ENCODE measurements at regions not wholly inside any gene's neighbourhood (a gene's known extent, or its start where the extent isn't known, plus 50 kb on each side); places are given as distances from the start of the nearest gene placed in this dataset.
"Not testable (repeated sequence)": the region's sequence is repeated elsewhere in the genome, so short reads cannot be mapped to it uniquely, and the experiment has no call there.

DNA sequence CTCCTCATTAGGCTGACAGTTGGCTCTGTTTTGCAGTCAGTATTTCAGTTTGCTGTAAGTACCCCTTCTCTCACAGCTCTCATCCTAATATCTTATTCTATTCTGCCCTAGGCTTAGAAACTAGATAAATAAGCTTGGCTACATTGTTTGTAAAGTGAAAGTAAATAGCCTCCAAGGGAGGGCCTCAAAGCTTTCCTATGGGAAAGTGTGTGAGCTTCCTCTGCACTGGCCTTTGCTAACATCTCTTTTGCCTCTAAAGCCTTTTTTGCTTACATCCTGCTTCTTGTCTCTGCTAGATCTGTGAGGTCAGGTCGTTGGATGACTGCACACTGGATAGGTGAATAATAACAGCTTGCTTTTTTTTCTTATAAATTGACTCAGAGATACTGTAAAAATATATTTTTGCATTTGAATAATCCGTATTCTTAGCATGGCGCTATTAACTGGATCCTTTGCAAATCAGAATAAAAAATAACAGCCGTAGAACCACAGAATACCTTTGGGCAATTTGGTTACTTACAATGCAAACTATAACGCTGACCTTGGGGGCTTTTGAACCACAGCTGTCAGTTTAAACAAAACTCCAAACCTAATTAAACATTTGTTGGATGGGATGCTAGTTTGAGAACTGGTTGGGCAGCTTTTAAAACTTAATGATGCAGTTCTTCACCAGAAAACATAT is 55.1 kb downstream of the TTC6 start:
- no peak for DNase-seq

DNA sequence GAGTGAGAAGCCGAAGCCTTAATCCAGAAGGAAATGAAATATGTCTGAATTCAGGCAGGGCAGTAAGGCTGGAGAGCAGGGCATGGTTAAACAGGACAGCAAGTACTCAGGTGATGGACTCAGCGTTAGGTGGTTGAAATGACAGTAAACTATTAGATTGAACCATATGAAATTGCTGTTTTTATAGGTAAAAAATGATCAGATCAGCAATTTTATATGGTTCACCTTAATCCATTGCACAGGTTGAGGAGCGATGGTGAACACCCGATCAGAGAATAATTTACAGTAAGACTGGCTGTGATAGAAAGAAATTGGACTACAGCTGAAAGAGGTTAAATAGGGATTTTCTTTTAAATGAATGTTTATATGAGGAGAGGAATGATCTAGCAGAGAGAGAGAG is 56.6 kb downstream of the TTC6 start:
- DNase-seq = no peak

DNA sequence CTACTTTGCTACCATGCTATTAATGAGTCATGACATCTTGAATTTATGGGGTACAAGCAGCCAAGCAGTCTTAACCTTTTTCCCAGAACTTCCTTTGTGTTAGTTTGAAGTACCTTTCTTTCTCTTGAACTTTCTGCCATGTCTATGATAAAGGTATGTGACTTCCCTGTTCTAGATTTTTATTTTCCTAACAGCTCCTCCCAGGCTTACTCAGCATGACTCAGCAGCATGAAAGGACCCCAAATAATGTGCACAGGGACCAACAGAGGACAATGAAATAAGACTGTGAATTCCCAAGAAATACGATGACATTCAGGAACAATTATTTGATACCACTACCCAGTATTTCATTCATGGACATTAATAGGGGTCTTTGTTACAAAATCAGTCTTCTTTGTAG is 60.0 kb downstream of the TTC6 start:
- no peak for DNase-seq

DNA sequence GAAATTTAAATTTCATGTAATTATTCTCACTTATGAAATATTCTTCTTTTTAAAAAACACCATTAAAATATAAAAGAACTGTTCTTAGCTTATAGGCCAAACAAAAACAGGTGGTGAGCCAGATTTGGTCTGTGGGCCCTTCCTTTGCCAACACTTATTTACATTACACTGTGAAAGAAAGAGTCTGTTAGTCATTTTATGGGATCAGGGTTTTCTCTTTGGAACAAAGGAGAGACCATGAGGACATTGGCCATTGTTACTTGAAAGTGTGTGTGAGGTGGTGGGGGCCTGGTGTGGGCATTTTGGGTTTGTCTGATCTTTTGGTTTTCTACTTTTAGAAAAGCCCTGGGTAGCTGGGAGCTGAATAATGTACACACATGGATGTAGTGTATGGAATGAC is 62.7 kb downstream of the TTC6 start:
- no peak for DNase-seq

DNA sequence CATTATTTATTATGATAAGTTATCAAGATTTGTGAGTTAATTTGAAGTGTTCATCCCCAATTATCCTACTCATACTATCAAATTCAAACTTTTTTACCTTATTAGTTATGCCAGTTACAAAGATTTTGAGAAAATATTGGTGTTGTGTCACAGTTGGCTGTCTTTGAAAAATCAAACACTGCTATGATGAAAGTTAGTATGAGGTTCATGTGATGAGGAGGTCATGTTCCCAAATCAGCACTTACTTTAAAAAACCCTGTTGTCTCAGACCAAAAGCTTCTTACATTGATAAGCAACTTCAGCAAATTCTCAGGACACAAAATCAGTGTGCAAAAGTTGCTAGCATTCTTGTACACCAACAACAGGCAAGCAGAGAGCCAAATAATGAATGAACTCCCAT is 68.1 kb downstream of the TTC6 start:
- DNase-seq = no peak

DNA sequence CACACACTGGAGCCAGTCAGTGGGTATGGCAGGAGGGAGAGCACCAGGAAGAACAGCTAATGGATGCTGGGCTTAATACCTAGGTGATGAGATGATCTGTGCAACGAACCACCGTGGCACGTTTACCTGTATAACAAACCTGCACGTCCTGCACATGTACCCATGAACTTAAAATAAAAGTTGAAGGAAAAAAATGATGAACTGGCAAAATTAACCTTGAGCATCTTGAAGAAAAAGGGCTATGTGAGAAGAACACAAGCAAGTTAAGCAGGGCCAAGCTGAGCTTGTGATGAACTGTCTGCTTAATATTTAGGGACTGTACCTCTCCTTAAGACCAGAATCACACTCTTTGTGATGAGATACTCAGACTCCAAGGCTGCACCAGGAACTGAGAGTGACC is 70.0 kb downstream of the TTC6 start:
- no peak for DNase-seq

DNA sequence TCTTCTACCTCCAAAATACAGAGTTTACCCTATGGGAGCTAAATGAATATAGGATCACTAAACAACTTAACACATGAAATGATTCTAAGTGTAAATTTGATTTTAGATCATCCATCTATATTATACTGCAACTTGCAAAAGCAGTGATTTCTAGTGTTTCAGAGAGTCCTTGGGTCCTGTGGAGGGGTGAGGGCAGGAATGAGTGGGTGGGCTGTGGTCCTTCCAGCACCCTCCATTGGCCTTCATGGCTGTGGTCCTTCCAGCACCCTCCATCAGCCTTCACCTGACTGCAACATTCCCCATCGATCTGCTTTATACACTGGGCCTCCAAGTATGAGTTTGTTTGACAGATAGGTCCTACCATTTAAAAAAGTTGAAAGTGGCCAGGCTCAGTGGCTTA is 70.5 kb downstream of the TTC6 start:
- DNase-seq = no peak

DNA sequence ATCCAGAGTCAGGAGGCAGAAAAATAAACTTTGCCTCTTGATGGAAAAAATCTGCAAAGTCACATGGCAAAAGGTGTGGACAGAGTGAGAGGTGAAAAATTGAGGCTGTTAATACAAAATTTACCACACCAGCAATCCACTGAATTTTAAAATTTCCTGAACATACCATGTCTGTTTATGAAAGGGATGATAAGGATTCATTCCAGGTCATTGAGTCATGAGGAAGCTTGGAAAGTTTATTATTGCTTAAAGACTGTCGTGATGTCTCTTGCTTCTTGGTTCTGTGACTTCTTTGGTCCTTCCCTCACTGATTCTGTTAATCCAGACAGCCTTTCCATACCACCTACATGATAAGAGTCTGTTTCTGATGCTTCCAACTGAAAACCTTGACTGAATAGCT is 73.2 kb downstream of the TTC6 start:
- no peak for DNase-seq

DNA sequence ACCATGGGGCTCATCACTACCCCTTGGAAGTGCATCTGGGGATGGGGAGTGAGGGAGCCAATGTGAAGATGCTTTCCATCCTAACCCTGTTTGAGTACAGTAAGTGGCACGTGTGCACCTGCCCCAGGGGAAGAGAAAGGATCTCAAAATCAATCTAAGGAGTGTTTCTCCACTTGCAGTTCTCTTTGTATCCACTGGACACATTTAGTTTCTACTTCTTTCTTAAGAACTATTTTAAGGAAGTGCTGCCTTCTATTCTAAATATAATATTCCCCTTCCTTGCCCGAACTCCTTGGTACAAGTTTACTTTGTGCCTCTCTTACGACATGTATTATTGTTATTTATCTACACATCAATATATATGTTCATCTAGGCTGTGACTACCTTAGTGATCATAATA is 73.8 kb downstream of the TTC6 start:
- DNase-seq = no peak

DNA sequence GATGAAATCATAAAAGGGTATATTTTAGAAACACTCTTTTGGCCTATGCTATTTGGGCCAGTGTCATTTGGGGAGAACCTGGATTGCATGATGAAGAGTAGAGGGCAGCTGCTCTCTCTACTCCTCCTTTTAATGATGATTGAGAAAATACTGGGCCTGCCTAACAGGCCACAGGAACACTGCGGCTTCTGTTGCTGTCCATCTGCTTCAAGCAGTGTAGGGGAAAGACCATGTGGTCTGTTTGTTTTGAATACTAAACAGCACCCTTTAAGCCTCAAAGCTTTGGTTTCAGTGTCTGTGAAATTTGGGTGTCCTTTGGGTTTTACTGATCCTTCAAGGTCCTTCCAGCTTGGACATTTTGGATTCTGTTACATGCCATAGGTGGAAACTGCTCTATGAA is 78.0 kb downstream of the TTC6 start:
- DNase-seq = no peak

DNA sequence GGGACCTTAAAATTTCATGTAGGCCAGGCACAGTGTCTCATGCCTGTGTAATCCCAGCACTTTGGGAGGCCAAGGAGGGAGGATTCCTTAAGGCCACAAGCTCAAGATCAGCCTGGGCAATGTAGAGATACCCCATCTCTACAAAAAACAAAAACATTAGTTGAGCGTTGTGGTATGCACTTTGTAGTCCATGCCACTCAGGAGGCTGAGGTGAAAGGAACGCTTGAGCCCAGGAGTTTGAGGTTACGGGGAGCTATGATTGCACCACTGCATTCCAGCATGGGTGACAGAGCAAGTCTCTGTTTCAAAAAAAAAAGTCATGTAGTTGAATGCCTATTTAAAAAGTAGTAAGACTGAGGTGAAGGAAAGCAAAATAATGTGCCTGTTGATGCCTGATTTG is 83.5 kb downstream of the TTC6 start:
- no peak for DNase-seq

DNA sequence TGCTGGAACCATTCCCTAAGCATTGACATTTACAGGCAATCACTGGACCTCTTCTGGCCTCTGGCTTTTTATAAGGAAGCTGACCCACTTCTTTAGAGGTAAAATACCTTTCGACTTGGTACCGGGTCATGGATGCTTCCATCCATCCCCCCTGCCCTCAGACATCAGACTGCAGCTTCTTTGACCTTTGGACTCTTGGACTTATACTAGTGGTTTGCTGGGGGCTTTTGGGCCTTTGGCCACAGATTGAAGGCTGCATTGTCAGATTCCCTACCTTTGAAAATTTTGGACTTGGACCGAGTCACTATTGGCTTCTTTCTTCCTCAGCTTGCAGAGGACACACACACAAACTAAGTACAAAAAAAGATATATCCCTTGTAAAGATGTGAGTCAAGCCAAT is 86.1 kb downstream of the TTC6 start:
- DNase-seq = no peak

DNA sequence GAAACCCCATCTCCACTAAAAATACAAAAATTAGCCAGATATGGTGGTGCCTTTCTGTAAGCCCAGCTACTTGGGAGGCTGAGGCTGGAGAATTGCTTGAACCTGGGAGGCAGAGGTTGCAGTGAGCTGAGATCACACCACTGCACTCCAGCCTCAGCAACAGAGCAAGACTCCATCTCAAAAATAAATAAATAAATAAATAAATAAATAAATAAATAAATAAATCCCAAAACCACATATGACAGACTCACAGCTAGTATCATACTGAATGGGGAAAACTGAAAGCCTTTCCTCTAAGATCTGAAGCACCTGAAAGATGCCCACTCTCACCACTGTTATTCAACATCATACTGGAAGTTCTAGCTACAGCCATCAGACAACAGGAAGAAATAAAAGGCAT is 97.3 kb downstream of the TTC6 start:
- not testable (repeated sequence) for DNase-seq

DNA sequence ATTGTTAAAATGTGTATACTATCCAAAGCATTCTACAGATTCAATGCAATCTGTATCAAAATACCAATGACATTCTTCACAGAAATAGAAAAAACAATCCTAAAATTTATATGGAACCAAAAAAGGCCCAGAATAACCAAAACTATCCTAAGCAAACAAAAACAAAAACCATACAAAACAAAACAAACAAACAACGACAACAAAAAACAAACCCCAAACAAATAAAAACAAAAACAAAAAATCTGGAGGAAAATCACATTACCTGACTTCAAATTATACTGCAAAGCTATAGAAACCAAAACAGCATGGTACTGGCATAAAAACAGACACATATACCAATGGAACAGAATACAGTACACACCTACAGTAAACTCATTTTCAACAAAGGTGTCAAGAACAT is 98.0 kb downstream of the TTC6 start:
- DNase-seq = not testable (repeated sequence)

DNA sequence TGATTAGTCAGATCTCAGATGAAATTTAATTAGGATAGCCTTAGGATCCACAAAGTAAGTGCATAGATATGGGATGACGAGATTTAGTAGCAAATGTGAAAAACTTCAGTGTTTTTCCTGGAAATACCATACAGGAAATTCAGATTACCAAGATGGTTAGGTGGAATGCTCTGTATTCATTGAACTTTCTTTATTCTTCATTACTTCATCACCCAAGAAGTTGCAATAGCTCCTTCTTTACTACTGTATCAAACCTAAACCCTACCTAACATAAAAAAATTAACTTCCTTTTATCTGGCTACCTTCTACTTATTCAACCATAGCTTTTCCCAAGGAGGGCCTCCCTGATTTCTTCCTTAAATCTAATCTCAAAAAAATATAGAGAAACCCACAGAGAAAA is 100.4 kb downstream of the TTC6 start:
- no peak for DNase-seq

DNA sequence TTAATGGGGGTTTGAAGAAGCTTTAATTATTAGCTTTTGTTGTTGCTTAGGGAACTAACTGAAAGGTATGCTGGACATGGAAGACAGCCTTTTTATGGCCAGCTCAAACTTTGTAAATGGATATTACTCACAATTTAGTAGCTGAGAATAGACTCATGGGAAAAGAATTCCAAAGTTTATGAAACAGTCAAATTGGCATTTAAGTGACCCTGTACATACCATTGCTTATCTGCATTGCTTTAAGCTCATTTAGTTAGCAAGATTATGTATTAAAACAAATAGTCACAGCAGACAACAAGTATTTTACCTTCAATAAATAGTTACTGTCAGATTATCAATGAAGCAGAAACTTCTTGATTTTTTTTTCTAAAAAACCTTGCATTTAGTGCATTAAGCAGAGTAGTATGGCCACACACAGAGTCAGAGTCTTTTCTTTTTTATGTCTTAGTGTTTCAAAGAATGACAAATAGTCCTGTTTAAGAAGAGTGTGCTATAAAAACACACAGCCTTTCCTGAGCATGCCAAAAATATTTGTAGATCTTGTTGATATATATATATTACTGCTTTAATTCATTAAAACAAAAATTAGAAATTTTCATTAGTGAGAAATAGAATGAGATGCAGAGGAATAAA is 102.2 kb downstream of the TTC6 start:
- no peak for DNase-seq

DNA sequence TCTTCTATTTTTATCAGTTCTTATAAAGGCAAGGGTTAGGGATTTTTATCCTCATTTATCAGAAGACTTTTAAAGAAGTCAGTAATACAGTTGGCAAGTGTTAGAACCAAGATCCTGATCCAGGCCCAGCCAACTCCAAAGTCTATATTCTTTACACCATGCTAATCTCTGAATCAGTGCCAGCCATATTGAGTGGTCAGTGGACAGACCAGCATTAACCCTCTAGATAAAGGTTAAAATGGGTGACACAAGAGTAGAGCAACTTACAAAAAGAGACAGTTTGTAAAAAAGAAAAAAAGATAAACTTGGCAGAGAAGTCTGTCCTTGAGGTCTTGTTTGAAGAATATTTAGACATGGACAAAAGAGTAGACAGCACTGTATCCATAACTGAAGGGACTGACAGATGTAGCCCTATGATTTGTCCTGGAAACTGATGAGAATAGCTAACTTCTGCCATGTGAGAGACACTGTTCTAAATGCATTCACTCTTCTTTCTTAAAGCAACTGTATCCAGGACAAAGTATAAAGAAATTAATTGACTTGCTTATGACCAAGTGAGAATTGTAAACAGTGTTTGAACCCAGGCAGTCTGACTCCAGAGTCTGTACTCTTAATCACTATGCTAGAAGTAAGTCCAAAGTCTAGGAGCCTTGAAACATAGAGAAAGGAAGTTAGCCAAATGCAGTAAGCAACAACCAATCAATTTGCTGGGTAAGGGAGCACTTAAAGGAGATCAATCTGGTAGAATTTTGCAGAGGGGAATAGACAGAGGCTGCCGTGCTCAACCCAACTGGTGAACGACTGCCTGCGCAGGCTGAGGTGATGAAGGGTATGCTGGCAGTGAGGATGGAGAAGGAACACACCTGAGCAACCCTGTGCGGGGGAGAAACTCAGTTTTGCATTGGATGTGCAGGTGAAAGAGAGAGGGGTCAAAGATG is 103.7 kb downstream of the TTC6 start:
- DNase-seq = no peak

DNA sequence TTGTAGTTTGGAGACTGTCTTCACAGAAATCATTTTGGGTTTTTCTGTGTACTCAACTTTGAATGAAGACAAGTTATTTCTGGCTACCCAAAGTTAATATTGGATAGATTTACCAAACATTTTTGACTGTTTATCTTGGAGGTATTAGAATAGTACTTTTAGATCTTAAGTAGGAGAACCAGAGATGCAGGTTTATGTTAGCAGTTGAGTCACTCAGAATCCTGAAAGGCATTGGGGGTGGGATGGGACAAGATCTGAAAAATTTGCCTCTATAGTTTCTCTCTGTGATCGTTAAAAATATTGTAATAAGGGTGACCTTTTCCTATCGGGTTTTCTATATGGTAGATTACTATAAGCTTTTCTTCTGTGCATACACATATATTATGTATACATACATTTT is 112.3 kb downstream of the TTC6 start:
- no peak for DNase-seq

DNA sequence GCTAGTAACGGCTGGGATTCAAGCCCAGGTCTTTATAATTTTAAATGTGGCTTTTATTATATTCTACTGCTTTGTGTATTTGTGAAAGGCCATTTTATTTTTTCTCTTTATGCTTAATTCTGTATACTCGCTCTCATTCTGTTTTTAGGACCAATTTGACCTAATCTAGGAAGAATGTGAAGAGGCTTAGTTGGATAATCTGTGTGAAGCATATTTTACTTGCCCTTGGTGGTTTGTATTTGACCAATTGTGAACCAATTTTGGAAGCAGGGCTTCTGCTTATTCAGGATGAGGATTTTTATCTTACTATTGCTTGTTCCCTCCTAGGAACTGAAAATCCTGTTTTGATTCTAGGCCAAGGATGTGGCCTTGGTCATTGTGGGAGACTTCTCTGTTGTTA is 113.1 kb downstream of the TTC6 start:
- DNase-seq = no peak

DNA sequence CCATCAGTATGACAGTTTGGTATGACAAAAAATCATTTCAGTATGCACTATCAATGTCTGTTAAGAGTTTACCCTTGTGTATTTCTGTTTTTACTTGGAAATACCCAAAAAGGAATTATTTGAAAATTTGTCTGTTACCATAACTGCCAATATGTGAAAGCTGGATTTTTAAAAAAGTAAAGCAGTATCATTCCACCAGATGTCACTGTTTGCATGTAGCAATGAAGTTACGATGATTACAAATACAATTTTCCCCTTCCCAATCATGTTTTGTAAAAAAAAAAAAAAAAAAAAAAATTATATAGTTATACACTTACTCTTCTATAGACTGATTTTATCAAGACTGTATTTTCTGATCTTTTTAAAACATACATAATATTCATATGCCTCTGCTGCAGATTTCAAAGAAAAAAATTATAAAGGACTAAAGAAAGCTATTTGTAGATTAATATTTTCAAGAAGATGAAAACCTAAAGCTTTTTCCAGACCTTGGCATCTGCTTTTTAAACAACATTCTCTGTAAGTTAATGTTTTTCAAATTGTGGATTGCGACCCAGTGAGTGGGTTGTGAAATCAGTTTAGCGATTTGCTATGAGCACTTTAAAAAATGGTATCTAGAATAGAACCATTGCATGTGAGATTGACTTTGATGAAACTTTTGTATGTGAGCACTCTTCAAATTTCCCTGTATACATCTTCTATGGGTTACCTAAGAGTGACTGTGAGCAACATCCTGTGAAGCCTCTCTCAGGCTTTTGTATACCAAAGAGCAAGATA is 114.2 kb downstream of the TTC6 start:
- DNase-seq = no peak

DNA sequence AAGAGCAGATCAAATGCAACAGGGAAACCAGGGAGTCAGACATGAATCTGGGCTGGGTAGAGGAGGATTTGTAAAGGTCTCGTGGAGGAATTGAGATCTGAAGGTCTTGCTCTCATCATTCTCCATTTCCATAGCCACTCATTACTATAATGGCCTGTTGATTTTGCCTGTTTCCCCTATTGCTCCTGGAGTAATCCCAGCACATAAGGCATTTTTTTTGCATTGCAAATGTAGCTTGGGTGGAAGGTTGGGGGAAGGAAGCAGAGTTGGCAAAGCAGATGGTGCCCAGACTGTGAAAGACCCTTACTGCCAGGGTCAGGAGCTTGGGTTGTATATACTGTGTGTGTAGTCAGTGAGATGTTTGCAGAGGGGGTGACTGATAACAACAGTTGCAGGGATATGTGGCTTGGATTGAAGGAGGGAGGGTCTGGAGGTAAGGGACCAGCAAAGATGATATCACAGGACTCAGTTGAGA is 116.0 kb downstream of the TTC6 start:
- no peak for DNase-seq

DNA sequence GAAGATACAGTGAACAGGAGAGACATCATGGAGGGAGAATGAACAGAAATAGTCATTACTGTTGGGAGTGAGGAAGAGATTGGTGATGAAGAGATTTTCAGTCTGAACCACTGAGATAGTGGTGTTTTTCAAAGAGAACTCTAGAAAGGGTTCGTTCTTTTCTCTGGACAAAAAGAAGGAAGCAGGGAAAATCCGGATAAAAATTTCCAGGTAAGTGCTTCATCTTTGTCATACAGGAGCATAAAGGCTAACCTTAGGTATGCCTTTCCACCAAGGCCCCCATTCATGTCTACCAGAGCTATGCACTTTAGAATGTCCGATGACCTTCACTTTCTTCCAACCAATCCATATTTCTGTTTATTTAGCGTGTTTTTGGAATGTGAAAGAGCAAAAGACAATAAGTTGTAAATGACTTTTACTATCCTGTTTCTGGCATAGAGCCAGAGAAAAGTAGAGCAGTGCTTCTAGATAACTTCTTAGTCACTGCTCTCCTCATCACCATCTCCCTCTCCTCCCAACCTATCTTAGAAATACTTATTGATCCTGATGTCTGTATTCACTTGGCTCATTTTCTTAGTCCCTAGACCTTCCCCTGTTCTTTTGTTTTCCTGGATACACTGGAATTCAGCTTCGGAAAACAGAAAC is 116.5 kb downstream of the TTC6 start:
- DNase-seq = no peak

DNA sequence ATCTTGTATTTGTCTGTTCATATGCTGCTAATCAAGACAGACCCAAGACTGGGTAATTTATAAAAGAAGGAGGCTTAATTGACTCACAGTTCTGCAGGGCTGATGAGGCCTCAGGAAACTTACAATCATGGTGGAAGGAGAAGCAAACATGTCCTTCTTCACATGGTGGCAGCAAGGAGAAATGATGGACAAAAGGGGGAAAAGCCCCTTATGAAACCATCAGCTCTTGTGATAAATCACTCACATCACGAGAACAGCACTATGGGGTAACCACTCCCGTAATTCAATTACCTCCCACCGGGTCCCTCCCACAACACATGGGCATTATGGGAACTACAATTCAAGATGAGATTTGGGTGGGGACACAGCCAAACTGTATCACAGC is 117.0 kb downstream of the TTC6 start:
- DNase-seq = not testable (repeated sequence)

Data from activated CD4-positive, alpha-beta T cell treated with anti-CD3 and anti-CD28 coated beads, Interleukin-2, amount 50 U/mL, for 4 hours (primary cell).